Choroid plexus epithelial cell (primary cell): ENCODE measurements at regions not wholly inside any gene's neighbourhood (a gene's known extent, or its start where the extent isn't known, plus 50 kb on each side); places are given as distances from the start of the nearest gene placed in this dataset.

Experiments used
- DNase-seq: peaks from one replicate; pipeline ENCODE4 v3.0.0-alpha.2; 2010; ENCODE audit warnings: low read depth
- H3K4me3 ChIP-seq: 2 replicates; pipeline ENCODE4 v1.5.1; 2011; ENCODE audit warnings: low read depth, mild to moderate bottlenecking, control low read depth, low read length, moderate library complexity
- CTCF ChIP-seq: conservative IDR thresholded peaks from 2 replicates; pipeline ENCODE4 v1.5.1; 2011; ENCODE audit warnings: low read depth, mild to moderate bottlenecking, control low read depth, inconsistent platforms, low read length, moderate library complexity

- TF ChIP-seq CTCF, result no peak
- H3K4me3 ChIP-seq, result no peak overlapping the region
- DNase-seq, result no peak
Observed at GRCh38 chr4:32460972-32461371, 1740.8 kb downstream of the PCDH7 start.

- peak; percentile 72 for TF ChIP-seq CTCF
- no peak overlapping the region for H3K4me3 ChIP-seq
- peak; percentile 60 for DNase-seq
Observed at GRCh38 chr4:32462944-32463343, 1742.8 kb downstream of the PCDH7 start.

GRCh38 chr4:32470087-32470585 lies 1750.0 kb downstream of the PCDH7 start:
- no peak overlapping the region for H3K4me3 ChIP-seq
- TF ChIP-seq CTCF, result no peak
- DNase-seq, result no peak

- no peak for DNase-seq
- TF ChIP-seq CTCF, result no peak
- H3K4me3 ChIP-seq, result no peak overlapping the region
Observed at GRCh38 chr4:32472918-32473317, 1752.7 kb downstream of the PCDH7 start.

- H3K4me3 ChIP-seq, result no peak overlapping the region
- TF ChIP-seq CTCF, result no peak
- DNase-seq, result no peak
Observed at GRCh38 chr4:32475710-32476109, 1755.5 kb downstream of the PCDH7 start.

GRCh38 chr4:32477518-32477917 lies 1757.3 kb downstream of the PCDH7 start:
- no peak for DNase-seq
- TF ChIP-seq CTCF, result no peak
- no peak overlapping the region for H3K4me3 ChIP-seq

- DNase-seq, result peak; percentile 35
- H3K4me3 ChIP-seq, result no peak overlapping the region
- no peak for TF ChIP-seq CTCF
Observed at GRCh38 chr4:32485956-32486355, 1765.8 kb downstream of the PCDH7 start.
